GM23338 (cell line): ENCODE measurements at regions not wholly inside any gene's neighbourhood (a gene's known extent, or its start where the extent isn't known, plus 50 kb on each side); places are given as distances from the start of the nearest gene placed in this dataset.

Experiments
- ATAC-seq: fragments of 200-7000 bp; cut with Tn5 transposase; 3 replicates; pipeline ENCODE4 v1.9.1; 2020
- DNase-seq: peaks from one replicate; pipeline ENCODE4 v3.0.0-alpha.2; 2015; ENCODE audit warnings: low spot score
- H2AFZ ChIP-seq: fragments of 200-600 bp; sonication (generic); 2 replicates; pipeline ENCODE4 v1.8.0; 2016; ENCODE audit warnings: antibody characterized with exemption, mild to moderate bottlenecking, moderate library complexity
- H3F3A ChIP-seq: fragments of 200-600 bp; sonication (generic); replicated peaks from 2 replicates; pipeline ENCODE4 v1.8.0; 2017; ENCODE audit warnings: antibody characterized with exemption, mixed run types, low read depth
- H3K27ac ChIP-seq: fragments of 200-600 bp; sonication (generic); 2 replicates; pipeline ENCODE4 v1.6.1; 2016; ENCODE audit warnings: low read depth
- H3K27me3 ChIP-seq: fragments of 200-600 bp; sonication (generic); 2 replicates; pipeline ENCODE4 v1.8.0; 2016; ENCODE audit warnings: mild to moderate bottlenecking, mixed run types, moderate library complexity; ENCODE audit not compliant: insufficient read depth
- H3K36me3 ChIP-seq: fragments of 200-600 bp; sonication (generic); 2 replicates; pipeline ENCODE4 v1.8.0; 2016; ENCODE audit warnings: mild to moderate bottlenecking; ENCODE audit not compliant: insufficient read depth
- H3K4me1 ChIP-seq: fragments of 200-600 bp; sonication (generic); 2 replicates; pipeline ENCODE4 v1.8.0; 2016; ENCODE audit warnings: mild to moderate bottlenecking, moderate library complexity; ENCODE audit not compliant: insufficient read depth
- H3K4me2 ChIP-seq: fragments of 200-600 bp; sonication (generic); 2 replicates; pipeline ENCODE4 v1.7.1; 2017; ENCODE audit warnings: mixed run types
- H3K4me3 ChIP-seq: fragments of 200-600 bp; sonication (generic); 2 replicates; pipeline ENCODE4 v1.6.1; 2016; ENCODE audit warnings: mixed run types
- H3K79me2 ChIP-seq: fragments of 200-600 bp; sonication (generic); replicated peaks from 2 replicates; pipeline ENCODE4 v1.8.0; 2017; ENCODE audit warnings: mild to moderate bottlenecking; ENCODE audit not compliant: insufficient read depth
- H3K9me2 ChIP-seq: fragments of 200-600 bp; sonication (generic); 2 replicates; pipeline ENCODE4 v1.8.0; 2017; ENCODE audit not compliant: insufficient read depth
- H4K20me1 ChIP-seq: fragments of 200-600 bp; sonication (generic); replicated peaks from 2 replicates; pipeline ENCODE4 v1.8.0; 2017; ENCODE audit warnings: mild to moderate bottlenecking; ENCODE audit not compliant: insufficient read depth
- H3K27ac Mint-ChIP-seq: 2 replicates; pipeline ENCODE4 v1.8.0; 2020; ENCODE audit warnings: inconsistent platforms, mild to moderate bottlenecking, moderate library complexity, mixed read lengths
- H3K27me3 Mint-ChIP-seq: 3 replicates; pipeline ENCODE4 v1.8.0; 2022; ENCODE audit warnings: low read depth, mild to moderate bottlenecking, moderate library complexity, mixed read lengths, inconsistent platforms; ENCODE audit not compliant: insufficient read depth, poor library complexity
- H3K36me3 Mint-ChIP-seq: 3 replicates; pipeline ENCODE4 v1.8.0; 2021; ENCODE audit warnings: low read depth, mild to moderate bottlenecking, inconsistent platforms, moderate library complexity, mixed read lengths
- H3K4me1 Mint-ChIP-seq: 3 replicates; pipeline ENCODE4 v1.8.0; 2020; ENCODE audit warnings: mild to moderate bottlenecking, inconsistent platforms, mixed read lengths
- H3K4me3 Mint-ChIP-seq: 3 replicates; pipeline ENCODE4 v1.8.0; 2021; ENCODE audit warnings: moderate library complexity, mild to moderate bottlenecking, inconsistent platforms, mixed read lengths
- H3K9me3 Mint-ChIP-seq: 3 replicates; pipeline ENCODE4 v1.8.0; 2020; ENCODE audit warnings: moderate library complexity, mild to moderate bottlenecking, inconsistent platforms, mixed read lengths
- CREB1 ChIP-seq: fragments of 250-450 bp; sonication (Bioruptor Pico); IDR thresholded peaks from 2 replicates; pipeline ENCODE4 v1.5.0; 2020; ENCODE audit warnings: low read depth, mild to moderate bottlenecking, moderate library complexity
- CTCF ChIP-seq, 2 experiments: fragments of 200-600 bp in 1 of 2; sonication (generic) in 1 of 2; conservative IDR thresholded peaks; 2 replicates each; pipeline versions ENCODE4 v1.5.1 to v1.6.1; 2016 to 2017; ENCODE audit warnings: antibody characterized with exemption in 2 of 2, low read depth in 2 of 2, mild to moderate bottlenecking in 2 of 2, moderate library complexity in 1 of 2
- ETS1 ChIP-seq: IDR thresholded peaks from 2 replicates; pipeline ENCODE4 v1.6.1; 2016; ENCODE audit warnings: antibody characterized with exemption
- EZH2 ChIP-seq: fragments of 200-600 bp; sonication (generic); IDR thresholded peaks from one replicate; pipeline ENCODE4 v1.8.0; 2017; ENCODE audit warnings: antibody characterized with exemption, mild to moderate bottlenecking, low read depth; ENCODE audit not compliant: unreplicated experiment
- EZH2phosphoT487 ChIP-seq: fragments of 200-600 bp; sonication (generic); IDR thresholded peaks from one replicate; pipeline ENCODE4 v1.8.1; 2018; ENCODE audit warnings: antibody characterized with exemption; ENCODE audit not compliant: unreplicated experiment
- JUNB ChIP-seq: IDR thresholded peaks from one replicate; pipeline ENCODE4 v1.6.1; 2016; ENCODE audit warnings: antibody characterized with exemption; ENCODE audit not compliant: unreplicated experiment
- NANOG ChIP-seq: IDR thresholded peaks from 2 replicates; pipeline ENCODE4 v1.6.1; 2016; ENCODE audit warnings: antibody characterized with exemption, borderline replicate concordance
- POLR2AphosphoS5 ChIP-seq: IDR thresholded peaks from 2 replicates; pipeline ENCODE4 v1.6.1; 2016; ENCODE audit warnings: antibody characterized with exemption, low read depth
- REST ChIP-seq: IDR thresholded peaks from one replicate; pipeline ENCODE4 v1.6.1; 2018; ENCODE audit warnings: antibody characterized with exemption; ENCODE audit not compliant: unreplicated experiment
- STAT1 ChIP-seq: IDR thresholded peaks from one replicate; pipeline ENCODE4 v1.6.1; 2016; ENCODE audit warnings: antibody characterized with exemption; ENCODE audit not compliant: unreplicated experiment
- ZNF114 ChIP-seq: fragments of 250-450 bp; sonication (Bioruptor Pico); IDR thresholded peaks from 2 replicates; pipeline ENCODE4 v1.5.0; 2020; ENCODE audit warnings: mild to moderate bottlenecking, moderate library complexity
- ZNF331 ChIP-seq: fragments of 250-450 bp; sonication (Bioruptor Pico); IDR thresholded peaks from 2 replicates; pipeline ENCODE4 v1.5.0; 2020; ENCODE audit warnings: low read depth, mild to moderate bottlenecking, moderate library complexity
- TF ChIP-seq, protein P1 (sequence below): fragments of 250-450 bp; sonication (Bioruptor Pico); IDR thresholded peaks from 2 replicates; pipeline ENCODE4 v1.5.0; 2020; ENCODE audit warnings: mild to moderate bottlenecking, moderate library complexity

- Histone ChIP-seq H2AFZ (no peak overlapping the region), H3K4me1 (no peaks in the 10 kb centered on the region), H3K36me3 (no peaks in the 10 kb centered on the region), H3K27ac (no peak overlapping the region), H3K9me2 (peaks cover 2% of the 10 kb centered on the region; the same call in 1 of the 2 replicates), H3K4me2 (no peak overlapping the region), H3F3A (no peaks in the 10 kb centered on the region), H3K79me2 (no peaks in the 10 kb centered on the region), H3K27me3 (no peaks in the 10 kb centered on the region), H4K20me1 (no peaks in the 10 kb centered on the region), H3K4me3 (no peak overlapping the region)
- Mint-ChIP-seq H3K27me3 (peaks cover 5% of the 10 kb centered on the region), H3K4me1 (no peaks in the 10 kb centered on the region), H3K36me3 (no peaks in the 10 kb centered on the region), H3K9me3 (no peaks in the 10 kb centered on the region), H3K4me3 (no peak overlapping the region), H3K27ac (no peak overlapping the region)
- no peak for DNase-seq
- TF ChIP-seq REST: no peak
- TF ChIP-seq ZNF114 (CRISPR knock-in tag): no peak
- TF ChIP-seq JUNB: no peak
- TF ChIP-seq ETS1: no peak
- TF ChIP-seq STAT1: no peak
- no peak for TF ChIP-seq ZNF331 (CRISPR knock-in tag)
- no peak for TF ChIP-seq NANOG
- TF ChIP-seq EZH2phosphoT487: no peak
- TF ChIP-seq EZH2: no peak
- no peak for TF ChIP-seq CTCF (conservative IDR thresholded peaks at IDR 0.05; ENCODE audit: low read depth in 2 of 2)
- TF ChIP-seq, protein P1, sequence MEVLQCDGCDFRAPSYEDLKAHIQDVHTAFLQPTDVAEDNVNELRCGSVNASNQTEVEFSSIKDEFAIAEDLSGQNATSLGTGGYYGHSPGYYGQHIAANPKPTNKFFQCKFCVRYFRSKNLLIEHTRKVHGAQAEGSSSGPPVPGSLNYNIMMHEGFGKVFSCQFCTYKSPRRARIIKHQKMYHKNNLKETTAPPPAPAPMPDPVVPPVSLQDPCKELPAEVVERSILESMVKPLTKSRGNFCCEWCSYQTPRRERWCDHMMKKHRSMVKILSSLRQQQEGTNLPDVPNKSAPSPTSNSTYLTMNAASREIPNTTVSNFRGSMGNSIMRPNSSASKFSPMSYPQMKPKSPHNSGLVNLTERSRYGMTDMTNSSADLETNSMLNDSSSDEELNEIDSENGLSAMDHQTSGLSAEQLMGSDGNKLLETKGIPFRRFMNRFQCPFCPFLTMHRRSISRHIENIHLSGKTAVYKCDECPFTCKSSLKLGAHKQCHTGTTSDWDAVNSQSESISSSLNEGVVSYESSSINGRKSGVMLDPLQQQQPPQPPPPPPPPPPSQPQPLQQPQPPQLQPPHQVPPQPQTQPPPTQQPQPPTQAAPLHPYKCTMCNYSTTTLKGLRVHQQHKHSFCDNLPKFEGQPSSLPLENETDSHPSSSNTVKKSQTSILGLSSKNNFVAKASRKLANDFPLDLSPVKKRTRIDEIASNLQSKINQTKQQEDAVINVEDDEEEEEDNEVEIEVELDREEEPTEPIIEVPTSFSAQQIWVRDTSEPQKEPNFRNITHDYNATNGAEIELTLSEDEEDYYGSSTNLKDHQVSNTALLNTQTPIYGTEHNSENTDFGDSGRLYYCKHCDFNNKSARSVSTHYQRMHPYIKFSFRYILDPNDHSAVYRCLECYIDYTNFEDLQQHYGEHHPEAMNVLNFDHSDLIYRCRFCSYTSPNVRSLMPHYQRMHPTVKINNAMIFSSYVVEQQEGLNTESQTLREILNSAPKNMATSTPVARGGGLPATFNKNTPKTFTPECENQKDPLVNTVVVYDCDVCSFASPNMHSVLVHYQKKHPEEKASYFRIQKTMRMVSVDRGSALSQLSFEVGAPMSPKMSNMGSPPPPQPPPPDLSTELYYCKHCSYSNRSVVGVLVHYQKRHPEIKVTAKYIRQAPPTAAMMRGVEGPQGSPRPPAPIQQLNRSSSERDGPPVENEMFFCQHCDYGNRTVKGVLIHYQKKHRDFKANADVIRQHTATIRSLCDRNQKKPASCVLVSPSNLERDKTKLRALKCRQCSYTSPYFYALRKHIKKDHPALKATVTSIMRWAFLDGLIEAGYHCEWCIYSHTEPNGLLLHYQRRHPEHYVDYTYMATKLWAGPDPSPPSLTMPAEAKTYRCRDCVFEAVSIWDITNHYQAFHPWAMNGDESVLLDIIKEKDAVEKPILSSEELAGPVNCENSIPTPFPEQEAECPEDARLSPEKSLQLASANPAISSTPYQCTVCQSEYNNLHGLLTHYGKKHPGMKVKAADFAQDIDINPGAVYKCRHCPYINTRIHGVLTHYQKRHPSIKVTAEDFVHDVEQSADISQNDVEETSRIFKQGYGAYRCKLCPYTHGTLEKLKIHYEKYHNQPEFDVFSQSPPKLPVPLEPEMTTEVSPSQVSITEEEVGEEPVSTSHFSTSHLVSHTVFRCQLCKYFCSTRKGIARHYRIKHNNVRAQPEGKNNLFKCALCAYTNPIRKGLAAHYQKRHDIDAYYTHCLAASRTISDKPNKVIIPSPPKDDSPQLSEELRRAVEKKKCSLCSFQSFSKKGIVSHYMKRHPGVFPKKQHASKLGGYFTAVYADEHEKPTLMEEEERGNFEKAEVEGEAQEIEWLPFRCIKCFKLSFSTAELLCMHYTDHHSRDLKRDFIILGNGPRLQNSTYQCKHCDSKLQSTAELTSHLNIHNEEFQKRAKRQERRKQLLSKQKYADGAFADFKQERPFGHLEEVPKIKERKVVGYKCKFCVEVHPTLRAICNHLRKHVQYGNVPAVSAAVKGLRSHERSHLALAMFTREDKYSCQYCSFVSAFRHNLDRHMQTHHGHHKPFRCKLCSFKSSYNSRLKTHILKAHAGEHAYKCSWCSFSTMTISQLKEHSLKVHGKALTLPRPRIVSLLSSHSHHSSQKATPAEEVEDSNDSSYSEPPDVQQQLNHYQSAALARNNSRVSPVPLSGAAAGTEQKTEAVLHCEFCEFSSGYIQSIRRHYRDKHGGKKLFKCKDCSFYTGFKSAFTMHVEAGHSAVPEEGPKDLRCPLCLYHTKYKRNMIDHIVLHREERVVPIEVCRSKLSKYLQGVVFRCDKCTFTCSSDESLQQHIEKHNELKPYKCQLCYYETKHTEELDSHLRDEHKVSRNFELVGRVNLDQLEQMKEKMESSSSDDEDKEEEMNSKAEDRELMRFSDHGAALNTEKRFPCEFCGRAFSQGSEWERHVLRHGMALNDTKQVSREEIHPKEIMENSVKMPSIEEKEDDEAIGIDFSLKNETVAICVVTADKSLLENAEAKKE: no peak
- TF ChIP-seq CREB1 (CRISPR knock-in tag): no peak
- TF ChIP-seq POLR2AphosphoS5: no peak
- no peak for ATAC-seq
Measured at GRCh38 chr2:46837704-46838103, 77.9 kb downstream of the MCFD2 start.
